Colonic mucosa (tissue), 4 donors: ENCODE measurements at regions not wholly inside any gene's neighbourhood (a gene's known extent, or its start where the extent isn't known, plus 50 kb on each side); places are given as distances from the start of the nearest gene placed in this dataset.

Experiments
- DNase-seq: peaks from one replicate; pipeline ENCODE4 v3.0.0-alpha.2; 2020
- H3K27ac ChIP-seq: fragments of 200-600 bp; one replicate; pipeline ENCODE4 v1.8.0; 2021
- H3K27me3 ChIP-seq: fragments of 200-600 bp; one replicate; pipeline ENCODE4 v1.8.0; 2021
- H3K36me3 ChIP-seq: fragments of 200-600 bp; one replicate; pipeline ENCODE4 v1.8.0; 2021
- H3K4me1 ChIP-seq: fragments of 200-600 bp; one replicate; pipeline ENCODE4 v1.8.0; 2021; ENCODE audit warnings: mild to moderate bottlenecking
- H3K4me3 ChIP-seq: fragments of 200-600 bp; one replicate; pipeline ENCODE4 v1.8.0; 2021
- H3K9ac ChIP-seq, 2 donors: one replicate each; pipeline ENCODE4 v1.7.0; 2013; ENCODE audit warnings: control low read depth in 2 of 2, low read depth in 2 of 2, low read length in 2 of 2
- H3K9me3 ChIP-seq: fragments of 200-600 bp; one replicate; pipeline ENCODE4 v1.8.0; 2021
- CTCF ChIP-seq: fragments of 200-600 bp; IDR thresholded peaks from one replicate; pipeline ENCODE4 v1.8.0; 2022; ENCODE audit warnings: antibody characterized with exemption, mild to moderate bottlenecking
- intact Hi-C: fragments of 100-400 bp; cut with DNase I; formaldehyde crosslinking; loops from one replicate; pipeline ENCODE4 v1.14.1; 2022
- donor health status: healthy.
- donor health status: DM: no; HTN: no; CAD: no.
- donor health status: DM: no; HTN: no; CAD: no.

DNA sequence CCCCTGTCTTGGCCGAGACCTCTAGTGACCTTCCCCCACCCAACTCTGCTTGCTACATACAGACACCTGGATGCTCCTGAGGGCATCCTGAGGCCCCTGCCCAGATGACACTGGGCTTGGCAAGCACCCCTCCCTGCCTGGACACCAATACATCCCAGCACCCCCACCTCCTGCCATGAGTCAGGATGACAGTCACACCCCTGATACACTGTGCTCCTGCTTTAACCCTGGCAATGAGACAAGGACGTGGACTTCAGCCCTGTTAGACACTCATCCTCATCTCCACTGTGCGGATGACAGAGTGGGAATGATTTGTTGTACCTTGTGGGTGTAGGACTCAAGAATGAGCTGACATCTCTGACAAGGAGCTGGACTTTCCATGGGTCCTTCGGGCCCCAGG lies 186.3 kb upstream of the ADCY1 start:
- Histone ChIP-seq H3K9me3 (no peaks in the 10 kb centered on the region), H3K27me3 (no peaks in the 10 kb centered on the region), H3K9ac (no peak overlapping the region), H3K27ac (no peak overlapping the region), H3K36me3 (no peaks in the 10 kb centered on the region), H3K4me3 (no peak overlapping the region), H3K4me1 (no peaks in the 10 kb centered on the region)
- no peak for TF ChIP-seq CTCF
- no peak for DNase-seq
- intact Hi-C loops = no loop called here

GRCh38 chr7:45389073-45389872 lies 184.9 kb upstream of the ADCY1 start:
- Histone ChIP-seq H3K27me3 (no peaks in the 10 kb centered on the region), H3K36me3 (no peaks in the 10 kb centered on the region), H3K9ac (no peak overlapping the region), H3K9me3 (no peaks in the 10 kb centered on the region), H3K4me3 (no peak overlapping the region), H3K27ac (no peak overlapping the region), H3K4me1 (no peaks in the 10 kb centered on the region)
- no peak for DNase-seq
- intact Hi-C loops = no loop called here
- no peak for TF ChIP-seq CTCF

- H3K27me3 ChIP-seq = no peaks in the 10 kb centered on the region
- no peak overlapping the region for H3K27ac ChIP-seq
- H3K4me3 ChIP-seq = no peak overlapping the region
- no peaks in the 10 kb centered on the region for H3K9me3 ChIP-seq
- DNase-seq = no peak
- H3K9ac ChIP-seq = no peak overlapping the region
- no peaks in the 10 kb centered on the region for H3K36me3 ChIP-seq
- intact Hi-C loops = no loop called here
- TF ChIP-seq CTCF = no peak
- H3K4me1 ChIP-seq = no peaks in the 10 kb centered on the region
Observed at GRCh38 chr7:45390180-45390579, 184.0 kb upstream of the ADCY1 start.

- Histone ChIP-seq H3K36me3 (no peaks in the 10 kb centered on the region), H3K27ac (no peak overlapping the region), H3K4me3 (no peak overlapping the region), H3K4me1 (no peaks in the 10 kb centered on the region), H3K27me3 (no peaks in the 10 kb centered on the region), H3K9me3 (no peaks in the 10 kb centered on the region), H3K9ac (no peak overlapping the region)
- intact Hi-C loops = no loop called here
- no peak for TF ChIP-seq CTCF
- no peak for DNase-seq
Observed at GRCh38 chr7:45390731-45391130, 183.4 kb upstream of the ADCY1 start.

GRCh38 chr7:45391618-45392451 lies 182.3 kb upstream of the ADCY1 start:
- DNase-seq = no peak
- H3K4me1 ChIP-seq = no peaks in the 10 kb centered on the region

More at GRCh38 chr7:45391618-45392451, 182.3 kb upstream of the ADCY1 start:
- Histone ChIP-seq H3K9ac (no peak overlapping the region), H3K27ac (no peak overlapping the region), H3K36me3 (no peaks in the 10 kb centered on the region), H3K27me3 (no peaks in the 10 kb centered on the region), H3K9me3 (no peaks in the 10 kb centered on the region), H3K4me3 (no peak overlapping the region)
- intact Hi-C loops = no loop called here
- no peak for TF ChIP-seq CTCF
